ENCODE measurements at regions not wholly inside any gene's neighbourhood (a gene's known extent, or its start where the extent isn't known, plus 50 kb on each side); places are given as distances from the start of the nearest gene placed in this dataset.

DNA sequence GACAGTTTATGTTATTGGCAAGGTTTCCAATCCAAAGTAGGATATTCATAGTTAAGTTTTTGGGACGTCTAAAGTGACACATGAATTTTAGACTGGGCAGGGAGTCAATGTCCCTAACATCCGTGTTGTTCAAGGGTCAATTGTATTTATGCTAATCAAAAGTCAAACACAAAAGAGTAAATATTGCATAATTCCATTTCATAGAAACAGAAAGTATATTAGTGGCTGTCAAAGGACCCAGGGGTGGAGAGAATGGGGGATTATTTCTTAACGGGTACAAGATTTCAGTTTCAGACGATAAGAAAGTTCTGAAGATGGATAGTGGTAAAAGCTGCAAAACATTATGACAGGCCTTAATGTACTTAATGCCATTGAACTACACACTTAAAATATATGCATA is 971.8 kb upstream of the AGA start (continued):
- TF ChIP-seq, protein P1, sequence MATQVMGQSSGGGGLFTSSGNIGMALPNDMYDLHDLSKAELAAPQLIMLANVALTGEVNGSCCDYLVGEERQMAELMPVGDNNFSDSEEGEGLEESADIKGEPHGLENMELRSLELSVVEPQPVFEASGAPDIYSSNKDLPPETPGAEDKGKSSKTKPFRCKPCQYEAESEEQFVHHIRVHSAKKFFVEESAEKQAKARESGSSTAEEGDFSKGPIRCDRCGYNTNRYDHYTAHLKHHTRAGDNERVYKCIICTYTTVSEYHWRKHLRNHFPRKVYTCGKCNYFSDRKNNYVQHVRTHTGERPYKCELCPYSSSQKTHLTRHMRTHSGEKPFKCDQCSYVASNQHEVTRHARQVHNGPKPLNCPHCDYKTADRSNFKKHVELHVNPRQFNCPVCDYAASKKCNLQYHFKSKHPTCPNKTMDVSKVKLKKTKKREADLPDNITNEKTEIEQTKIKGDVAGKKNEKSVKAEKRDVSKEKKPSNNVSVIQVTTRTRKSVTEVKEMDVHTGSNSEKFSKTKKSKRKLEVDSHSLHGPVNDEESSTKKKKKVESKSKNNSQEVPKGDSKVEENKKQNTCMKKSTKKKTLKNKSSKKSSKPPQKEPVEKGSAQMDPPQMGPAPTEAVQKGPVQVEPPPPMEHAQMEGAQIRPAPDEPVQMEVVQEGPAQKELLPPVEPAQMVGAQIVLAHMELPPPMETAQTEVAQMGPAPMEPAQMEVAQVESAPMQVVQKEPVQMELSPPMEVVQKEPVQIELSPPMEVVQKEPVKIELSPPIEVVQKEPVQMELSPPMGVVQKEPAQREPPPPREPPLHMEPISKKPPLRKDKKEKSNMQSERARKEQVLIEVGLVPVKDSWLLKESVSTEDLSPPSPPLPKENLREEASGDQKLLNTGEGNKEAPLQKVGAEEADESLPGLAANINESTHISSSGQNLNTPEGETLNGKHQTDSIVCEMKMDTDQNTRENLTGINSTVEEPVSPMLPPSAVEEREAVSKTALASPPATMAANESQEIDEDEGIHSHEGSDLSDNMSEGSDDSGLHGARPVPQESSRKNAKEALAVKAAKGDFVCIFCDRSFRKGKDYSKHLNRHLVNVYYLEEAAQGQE (IDR thresholded peaks at IDR 0.05; ENCODE audit: low read depth) = no peak
- TF ChIP-seq EZH2phosphoT487 (IDR thresholded peaks at IDR 0.05; ENCODE audit: borderline replicate concordance) = no peak
- TF ChIP-seq ZBTB33 (IDR thresholded peaks at IDR 0.05; ENCODE audit: extremely low read depth, insufficient replicate concordance, low read length) = no peak
- TF ChIP-seq YY1 (IDR thresholded peaks at IDR 0.05; ENCODE audit: extremely low read depth, insufficient replicate concordance, low read depth, low read length) = no peak

GRCh38 chr4:178414881-178415446 is 972.7 kb upstream of the AGA start:
- H3K9me3 ChIP-seq (ENCODE audit: control insufficient read depth in 1 of 2, insufficient read depth in 1 of 2, low read depth in 1 of 2, low read length in 2 of 2) = no peaks in the 10 kb centered on the region
- no TSS peak for BruUV-seq (replicated peaks)
- H3K4me3 ChIP-seq (replicated peaks in 1 of 2; ENCODE audit: low read depth in 1 of 2, low read length in 2 of 2) = no peak overlapping the region
- H3K9me2 ChIP-seq (ENCODE audit: insufficient read depth) = no peaks in the 10 kb centered on the region
- no peak for DNase-seq (ENCODE audit: low read depth, low spot score)
- H3K9ac ChIP-seq (ENCODE audit: low read length) = no peak overlapping the region
- ChIA-PET RAD21 (ENCODE audit: low non-redundant PET in 1 of 2, low total read pairs in 2 of 2, uncharacterized antibody in 2 of 2, unreplicated experiment in 2 of 2) (no interaction called here), POLR2A (no interaction called here), CTCF (no interaction called here)
- no peak for ATAC-seq
- H3K36me3 ChIP-seq (ENCODE audit: control insufficient read depth in 1 of 2, insufficient read depth in 2 of 2, low read length in 2 of 2) = no peaks in the 10 kb centered on the region
- H3K27me3 ChIP-seq (ENCODE audit: insufficient read depth, low read length) = no peaks in the 10 kb centered on the region
- H3K4me2 ChIP-seq (ENCODE audit: low read length) = no peak overlapping the region
- intact Hi-C loops (cut with micrococcal nuclease) = loop anchor here (10.0 kb wide), 1 partner anchor 860 kb away; no protein-coding TSS in a partner anchor
- no peak overlapping the region for H3K27ac ChIP-seq (ENCODE audit: low read depth, low read length)
- no peaks in the 10 kb centered on the region for H3K4me1 ChIP-seq (ENCODE audit: control insufficient read depth in 1 of 2, insufficient read depth in 2 of 2, low read length in 2 of 2)
- no peaks in the 10 kb centered on the region for H4K20me1 ChIP-seq (ENCODE audit: insufficient read depth)
- H3K79me2 ChIP-seq (ENCODE audit: insufficient read depth, low read length) = no peaks in the 10 kb centered on the region
- H2AFZ ChIP-seq (ENCODE audit: low read depth, low read length, poor library complexity, severe bottlenecking) = no peak overlapping the region
- TF ChIP-seq, protein P2, sequence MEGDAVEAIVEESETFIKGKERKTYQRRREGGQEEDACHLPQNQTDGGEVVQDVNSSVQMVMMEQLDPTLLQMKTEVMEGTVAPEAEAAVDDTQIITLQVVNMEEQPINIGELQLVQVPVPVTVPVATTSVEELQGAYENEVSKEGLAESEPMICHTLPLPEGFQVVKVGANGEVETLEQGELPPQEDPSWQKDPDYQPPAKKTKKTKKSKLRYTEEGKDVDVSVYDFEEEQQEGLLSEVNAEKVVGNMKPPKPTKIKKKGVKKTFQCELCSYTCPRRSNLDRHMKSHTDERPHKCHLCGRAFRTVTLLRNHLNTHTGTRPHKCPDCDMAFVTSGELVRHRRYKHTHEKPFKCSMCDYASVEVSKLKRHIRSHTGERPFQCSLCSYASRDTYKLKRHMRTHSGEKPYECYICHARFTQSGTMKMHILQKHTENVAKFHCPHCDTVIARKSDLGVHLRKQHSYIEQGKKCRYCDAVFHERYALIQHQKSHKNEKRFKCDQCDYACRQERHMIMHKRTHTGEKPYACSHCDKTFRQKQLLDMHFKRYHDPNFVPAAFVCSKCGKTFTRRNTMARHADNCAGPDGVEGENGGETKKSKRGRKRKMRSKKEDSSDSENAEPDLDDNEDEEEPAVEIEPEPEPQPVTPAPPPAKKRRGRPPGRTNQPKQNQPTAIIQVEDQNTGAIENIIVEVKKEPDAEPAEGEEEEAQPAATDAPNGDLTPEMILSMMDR (IDR thresholded peaks at IDR 0.05 in 2 of 3, conservative IDR thresholded peaks at IDR 0.05 in 1 of 3; ENCODE audit: borderline replicate concordance in 1 of 3, insufficient read depth in 1 of 3, low read depth in 2 of 3, low read length in 2 of 3) = no peak
- TF ChIP-seq EZH2phosphoT487 (IDR thresholded peaks at IDR 0.05; ENCODE audit: borderline replicate concordance) (no peak), POLR2A (IDR thresholded peaks at IDR 0.05; ENCODE audit: borderline replicate concordance, extremely low read depth, insufficient read depth, insufficient read length) (no peak), SIN3A (IDR thresholded peaks at IDR 0.05; ENCODE audit: low read depth) (no peak), ZBTB33 (IDR thresholded peaks at IDR 0.05; ENCODE audit: extremely low read depth, insufficient replicate concordance, low read length) (no peak), RAD21 (IDR thresholded peaks at IDR 0.05; ENCODE audit: low read depth) (no peak)
- TF ChIP-seq, protein P3, sequence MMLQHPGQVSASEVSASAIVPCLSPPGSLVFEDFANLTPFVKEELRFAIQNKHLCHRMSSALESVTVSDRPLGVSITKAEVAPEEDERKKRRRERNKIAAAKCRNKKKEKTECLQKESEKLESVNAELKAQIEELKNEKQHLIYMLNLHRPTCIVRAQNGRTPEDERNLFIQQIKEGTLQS (IDR thresholded peaks at IDR 0.05) = no peak

Data from HCT116 (cell line).